H1 (cell line): ENCODE measurements at regions not wholly inside any gene's neighbourhood (a gene's known extent, or its start where the extent isn't known, plus 50 kb on each side); places are given as distances from the start of the nearest gene placed in this dataset.

Experiments
- CTCF ChIA-PET: fragments of 300-600 bp; sonication (Branson Sonifier 250); formaldehyde crosslinking; loops from one replicate; lab custom pipeline; 2021; ENCODE audit not compliant: partially characterized antibody; lab: Charles Lee
- POLR2A ChIA-PET: fragments of 300-600 bp; sonication (Branson Sonifier 250); formaldehyde crosslinking; loops from one replicate; lab custom pipeline; 2021; ENCODE audit warnings: inconsistent platforms; ENCODE audit not compliant: partially characterized antibody; lab: Charles Lee
- DNase-seq, 2 experiments: peaks; one replicate each; pipeline versions ENCODE4 v3.0.0 to v3.0.0-alpha.2; 2010 to 2022; ENCODE audit warnings: low spot score in 2 of 2, low read depth in 1 of 2, mixed read lengths in 1 of 2
- FAIRE-seq: peaks from 2 replicates; lab custom pipeline; 2011; peaks lifted over from hg19 to GRCh38; lab: Jason Lieb, UNC
- H2AFZ ChIP-seq: 2 replicates; pipeline ENCODE4 v1.8.1; 2012; ENCODE audit warnings: low read length, inconsistent platforms
- H2AK5ac ChIP-seq: 2 replicates; pipeline ENCODE4 v1.6.1; 2013; ENCODE audit warnings: low read depth, low read length
- H2BK120ac ChIP-seq: replicated peaks from 2 replicates; pipeline ENCODE3; 2013; ENCODE audit warnings: low read depth, low read length, inconsistent platforms
- H2BK12ac ChIP-seq: 2 replicates; pipeline ENCODE4 v1.6.1; 2013; ENCODE audit warnings: low read depth, low read length
- H2BK15ac ChIP-seq: 2 replicates; pipeline ENCODE4 v1.6.1; 2013; ENCODE audit warnings: low read length
- H2BK20ac ChIP-seq: 2 replicates; pipeline ENCODE4 v1.6.1; 2013; ENCODE audit warnings: low read length
- H2BK5ac ChIP-seq: 2 replicates; pipeline ENCODE4 v1.6.1; 2013; ENCODE audit warnings: low read depth, low read length
- H3K14ac ChIP-seq: 2 replicates; pipeline ENCODE4 v1.6.1; 2013; ENCODE audit warnings: inconsistent platforms; ENCODE audit not compliant: insufficient read length
- H3K18ac ChIP-seq: 2 replicates; pipeline ENCODE4 v1.6.1; 2013; ENCODE audit warnings: low read length; ENCODE audit errors: extremely low read depth
- H3K23ac ChIP-seq: 2 replicates; pipeline ENCODE4 v1.6.1; 2013; ENCODE audit warnings: inconsistent platforms; ENCODE audit not compliant: insufficient read length
- H3K23me2 ChIP-seq: 2 replicates; pipeline ENCODE4 v1.6.1; 2013; ENCODE audit warnings: low read depth, low read length
- H3K27ac ChIP-seq: 2 replicates; pipeline ENCODE4 v1.6.1; 2011; ENCODE audit warnings: low read depth, low read length, inconsistent platforms
- H3K27me3 ChIP-seq, 4 experiments: replicated peaks in 1 of 4; 1 replicate in 1 of 4; 2 replicates in 3 of 4; pipeline versions ENCODE4 v1.6.1 to v1.8.1; 2011 to 2013; ENCODE audit warnings: low read length in 3 of 4, mild to moderate bottlenecking in 3 of 4, inconsistent platforms in 2 of 4, mixed read lengths in 2 of 4, moderate library complexity in 1 of 4; ENCODE audit not compliant: control insufficient read depth in 3 of 4, insufficient read depth in 3 of 4; ENCODE audit errors: extremely low read depth in 1 of 4
- H3K36me3 ChIP-seq, 4 experiments: 2 replicates each; pipeline versions ENCODE4 v1.6.1 to v1.8.1; 2011 to 2013; ENCODE audit warnings: mild to moderate bottlenecking in 4 of 4, low read length in 3 of 4, moderate library complexity in 2 of 4, control low read depth in 1 of 4, inconsistent platforms in 1 of 4; ENCODE audit not compliant: insufficient read depth in 4 of 4, control insufficient read depth in 2 of 4
- H3K4ac ChIP-seq: replicated peaks from 2 replicates; pipeline ENCODE3; 2013; ENCODE audit warnings: low read length, low read depth, mixed read lengths, inconsistent platforms; ENCODE audit not compliant: insufficient read length
- H3K4me1 ChIP-seq, 4 experiments: replicated peaks in 1 of 4; 1 replicate in 1 of 4; 2 replicates in 3 of 4; pipeline versions ENCODE4 v1.6.1 to v1.8.1; 2011 to 2013; ENCODE audit warnings: low read length in 3 of 4, inconsistent platforms in 2 of 4, mixed read lengths in 1 of 4; ENCODE audit not compliant: insufficient read depth in 4 of 4, control insufficient read depth in 3 of 4
- H3K4me2 ChIP-seq, 2 experiments: 2 replicates each; pipeline versions ENCODE4 v1.6.1 to v1.8.1; 2011 to 2013; ENCODE audit warnings: low read depth in 2 of 2, low read length in 2 of 2, control low read depth in 1 of 2, inconsistent platforms in 1 of 2, mild to moderate bottlenecking in 1 of 2; ENCODE audit not compliant: insufficient read depth in 1 of 2
- H3K4me3 ChIP-seq, 4 experiments: fragments of 200-600, 300-600 bp in 1 of 4; sonication (generic), shearing (Covaris generic), sonication (Bioruptor Twin) in 1 of 4; 2 replicates each; pipeline versions ENCODE4 v1.5.1 to v1.8.1; 2011 to 2016; ENCODE audit warnings: low read length in 4 of 4, low read depth in 3 of 4, control low read depth in 2 of 4, inconsistent platforms in 2 of 4, mild to moderate bottlenecking in 2 of 4, mixed read lengths in 1 of 4, moderate library complexity in 1 of 4; ENCODE audit not compliant: insufficient read depth in 2 of 4; ENCODE audit errors: extremely low read depth in 1 of 4
- H3K56ac ChIP-seq: replicated peaks from 2 replicates; pipeline ENCODE3; 2013; ENCODE audit warnings: low read depth, mild to moderate bottlenecking, mixed read lengths, low read length, inconsistent platforms; ENCODE audit not compliant: insufficient read length
- H3K79me1 ChIP-seq: 2 replicates; pipeline ENCODE4 v1.6.1; 2013; ENCODE audit warnings: low read depth, low read length, control low read depth
- H3K79me2 ChIP-seq, 2 experiments: 2 replicates each; pipeline versions ENCODE4 v1.6.1 to v1.8.1; 2012 to 2013; ENCODE audit warnings: low read length in 2 of 2, mild to moderate bottlenecking in 2 of 2, inconsistent platforms in 1 of 2; ENCODE audit not compliant: insufficient read depth in 2 of 2, control insufficient read depth in 1 of 2
- H3K9ac ChIP-seq, 4 experiments: replicated peaks in 1 of 4; 1 replicate in 1 of 4; 2 replicates in 3 of 4; pipeline versions ENCODE4 v1.6.1 to v1.8.1; 2011 to 2013; ENCODE audit warnings: low read depth in 3 of 4, low read length in 3 of 4, control low read depth in 2 of 4, mild to moderate bottlenecking in 2 of 4, moderate library complexity in 2 of 4, inconsistent platforms in 1 of 4; ENCODE audit errors: extremely low read depth in 1 of 4
- H3K9me3 ChIP-seq, 2 experiments: 2 replicates each; pipeline versions ENCODE4 v1.6.1 to v1.8.1; 2012 to 2013; ENCODE audit warnings: mild to moderate bottlenecking in 2 of 2, moderate library complexity in 2 of 2, control low read depth in 1 of 2, inconsistent platforms in 1 of 2, low read depth in 1 of 2, low read length in 1 of 2, mixed read lengths in 1 of 2; ENCODE audit not compliant: insufficient read depth in 2 of 2
- H4K20me1 ChIP-seq, 2 experiments: replicated peaks in 1 of 2; 2 replicates each; pipeline versions ENCODE3 to v1.8.1; 2011 to 2013; ENCODE audit warnings: inconsistent platforms in 2 of 2, low read length in 2 of 2, mild to moderate bottlenecking in 1 of 2; ENCODE audit not compliant: insufficient read depth in 2 of 2, control insufficient read depth in 1 of 2
- H4K5ac ChIP-seq: 2 replicates; pipeline ENCODE4 v1.6.1; 2013; ENCODE audit warnings: low read length, low read depth, mixed read lengths, inconsistent platforms; ENCODE audit not compliant: insufficient read length
- H4K8ac ChIP-seq: 2 replicates; pipeline ENCODE4 v1.8.0; 2013; ENCODE audit warnings: mild to moderate bottlenecking, moderate library complexity, low read length, inconsistent platforms; ENCODE audit not compliant: insufficient read depth; ENCODE audit errors: extremely low read depth
- H4K91ac ChIP-seq: replicated peaks from 2 replicates; pipeline ENCODE3; 2013; ENCODE audit warnings: low read length, mixed read lengths, inconsistent platforms; ENCODE audit not compliant: insufficient read length
- ATF3 ChIP-seq: IDR thresholded peaks from 2 replicates; pipeline ENCODE4 v1.6.1; 2011; ENCODE audit warnings: low read depth, mild to moderate bottlenecking, low read length; ENCODE audit not compliant: insufficient read depth
- BACH1 ChIP-seq: IDR thresholded peaks from 2 replicates; pipeline ENCODE4 v1.6.1; 2012; ENCODE audit warnings: low read length, improper control_type of control experiment
- CREB1 ChIP-seq: IDR thresholded peaks from 2 replicates; pipeline ENCODE4 v1.6.1; 2012; ENCODE audit warnings: inconsistent platforms
- HDAC2 ChIP-seq, 2 experiments: fragments of 300-600 bp in 1 of 2; sonication (generic) in 1 of 2; IDR thresholded peaks; 2 replicates each; pipeline ENCODE4 v1.6.1; 2011 to 2012; ENCODE audit warnings: low read depth in 2 of 2, low read length in 2 of 2, mild to moderate bottlenecking in 2 of 2, moderate library complexity in 2 of 2, borderline replicate concordance in 1 of 2, inconsistent platforms in 1 of 2
- JUND ChIP-seq: IDR thresholded peaks from 2 replicates; pipeline ENCODE4 v1.6.1; 2011; ENCODE audit warnings: mild to moderate bottlenecking, improper control_type of control experiment, low read length
- PHF8 ChIP-seq: fragments of 200-600 bp; sonication (generic); conservative IDR thresholded peaks from 2 replicates; pipeline ENCODE4 v1.7.1; 2012; ENCODE audit warnings: low read depth, mild to moderate bottlenecking, inconsistent platforms, low read length, moderate library complexity
- POLR2AphosphoS5 ChIP-seq: IDR thresholded peaks from 2 replicates; pipeline ENCODE4 v1.6.1; 2011; ENCODE audit warnings: low read depth, low read length
- POU5F1 ChIP-seq: IDR thresholded peaks from 2 replicates; pipeline ENCODE4 v1.6.1; 2011; ENCODE audit warnings: low read depth, mild to moderate bottlenecking, low read length, moderate library complexity
- RBBP5 ChIP-seq: IDR thresholded peaks from 2 replicates; pipeline ENCODE4 v1.7.1; 2012; ENCODE audit warnings: low read depth, mild to moderate bottlenecking, inconsistent platforms, low read length, moderate library complexity, borderline replicate concordance
- RFX5 ChIP-seq: IDR thresholded peaks from 2 replicates; pipeline ENCODE4 v1.6.1; 2011; ENCODE audit warnings: low read depth, low read length, improper control_type of control experiment, borderline replicate concordance
- SAP30 ChIP-seq: fragments of 300-600 bp; sonication (generic); IDR thresholded peaks from 2 replicates; pipeline ENCODE4 v1.7.1; 2012; ENCODE audit warnings: low read length, moderate library complexity, mild to moderate bottlenecking, inconsistent platforms; ENCODE audit not compliant: insufficient read depth, insufficient replicate concordance
- SIRT6 ChIP-seq: IDR thresholded peaks from one replicate; pipeline ENCODE4 v1.7.1; 2012; ENCODE audit warnings: low read length, inconsistent platforms
- SIX5 ChIP-seq: IDR thresholded peaks from 2 replicates; pipeline ENCODE4 v1.6.1; 2011; ENCODE audit warnings: mild to moderate bottlenecking, low read depth, low read length
- SRF ChIP-seq: IDR thresholded peaks from 2 replicates; pipeline ENCODE4 v1.6.1; 2011; ENCODE audit warnings: mild to moderate bottlenecking, low read depth, low read length, moderate library complexity
- TAF7 ChIP-seq: optimal IDR thresholded peaks from 2 replicates; pipeline ENCODE3; 2011; ENCODE audit warnings: low read depth, mild to moderate bottlenecking, inconsistent platforms, low read length, moderate library complexity, borderline replicate concordance
- WGBS, 2 experiments: shearing (Covaris generic) in 1 of 2; methylation state at CpG; one replicate each; pipeline versions ENCODE4 v1.1.6 to v1.1.7; 2013 to 2015; ENCODE audit warnings: low lambda C conversion rate in 2 of 2, mixed read lengths in 2 of 2, inconsistent platforms in 1 of 2, low coverage in 1 of 2, missing lambda C conversion rate in 1 of 2; ENCODE audit not compliant: insufficient replicate concordance in 2 of 2, insufficient coverage in 1 of 2, insufficient read length in 1 of 2; ENCODE audit errors: extremely low coverage in 1 of 2, missing lambda C conversion rate in 1 of 2; 5-methylcytosine and 5-hydroxymethylcytosine counted together

GRCh38 chr11:91660036-91660435 is 564.6 kb upstream of the FAT3 start:
- POLR2A ChIA-PET = no interaction called here
- no peaks in the 10 kb centered on the region for H3K79me1 ChIP-seq
- TF ChIP-seq SAP30 (no peak), SRF (no peak), CREB1 (no peak), POU5F1 (no peak), SIX5 (no peak), HDAC2 (IDR thresholded peaks at IDR 0.05; ENCODE audit: borderline replicate concordance in 1 of 2, low read depth in 2 of 2, low read length in 2 of 2) (no peak), RFX5 (no peak), TAF7 (no peak), ATF3 (no peak), PHF8 (no peak), BACH1 (no peak), POLR2AphosphoS5 (no peak), SIRT6 (no peak), RBBP5 (no peak), JUND (no peak)

More at GRCh38 chr11:91660036-91660435, 564.6 kb upstream of the FAT3 start:
- Histone ChIP-seq H2BK120ac (no peak overlapping the region), H2BK20ac (no peak overlapping the region), H3K4me3 (no peak overlapping the region), H3K36me3 (no peaks in the 10 kb centered on the region), H3K9me3 (no peaks in the 10 kb centered on the region), H4K8ac (no peak overlapping the region), H3K27me3 (no peaks in the 10 kb centered on the region), H3K4ac (no peak overlapping the region), H4K5ac (no peak overlapping the region), H3K56ac (no peak overlapping the region), H2BK5ac (no peak overlapping the region), H2BK12ac (no peak overlapping the region), H3K27ac (no peak overlapping the region), H3K9ac (no peak overlapping the region), H4K20me1 (no peaks in the 10 kb centered on the region), H3K23me2 (no peaks in the 10 kb centered on the region), H2AK5ac (no peak overlapping the region), H2BK15ac (no peak overlapping the region), H3K18ac (no peak overlapping the region), H3K4me1 (0 out of 7 replicates have a peak, but pooled peaks cover 0 to 3% (median 0%) of the 10 kb centered on the region in 4 experiments), H3K14ac (no peak overlapping the region), H3K23ac (no peak overlapping the region), H3K4me2 (no peak overlapping the region), H2AFZ (no peak overlapping the region), H3K79me2 (no peaks in the 10 kb centered on the region), H4K91ac (no peak overlapping the region)
- CTCF ChIA-PET = no interaction called here
- DNase-seq (no peak), FAIRE-seq (no peak)
- 88% methylated on average over 1 of the region's 1 CpG; no CpG with 5 or more reads in 1 of the 2 experiments for WGBS, 2 experiments
